HFFc6 (cell line): ENCODE measurements at regions not wholly inside any gene's neighbourhood (a gene's known extent, or its start where the extent isn't known, plus 50 kb on each side); places are given as distances from the start of the nearest gene placed in this dataset.

Experiments used
- DNase-seq: peaks from one replicate; pipeline ENCODE4 v3.0.0-alpha.2; 2018
- H3K27ac Mint-ChIP-seq: 2 replicates; pipeline ENCODE4 v1.8.0; 2020; ENCODE audit warnings: mild to moderate bottlenecking, mixed read lengths
- H3K27me3 Mint-ChIP-seq: 2 replicates; pipeline ENCODE4 v1.8.0; 2021; ENCODE audit warnings: mild to moderate bottlenecking, moderate library complexity, mixed read lengths; ENCODE audit not compliant: insufficient read depth
- H3K36me3 Mint-ChIP-seq: 2 replicates; pipeline ENCODE4 v1.8.0; 2021; ENCODE audit warnings: low read depth, mixed read lengths
- H3K4me1 Mint-ChIP-seq: 2 replicates; pipeline ENCODE4 v1.8.0; 2020; ENCODE audit warnings: low read depth, mixed read lengths
- H3K4me3 Mint-ChIP-seq: 2 replicates; pipeline ENCODE4 v1.8.0; 2020; ENCODE audit warnings: mild to moderate bottlenecking, moderate library complexity, mixed read lengths
- H3K9me3 Mint-ChIP-seq: 2 replicates; pipeline ENCODE4 v1.8.0; 2020; ENCODE audit warnings: mild to moderate bottlenecking, mixed read lengths
- TF ChIP-seq, protein P1 (sequence below): fragments of 200-600 bp; sonication (generic); IDR thresholded peaks from 2 replicates; pipeline ENCODE4 v1.5.0; 2021; ENCODE audit warnings: antibody characterized with exemption, mild to moderate bottlenecking

DNA sequence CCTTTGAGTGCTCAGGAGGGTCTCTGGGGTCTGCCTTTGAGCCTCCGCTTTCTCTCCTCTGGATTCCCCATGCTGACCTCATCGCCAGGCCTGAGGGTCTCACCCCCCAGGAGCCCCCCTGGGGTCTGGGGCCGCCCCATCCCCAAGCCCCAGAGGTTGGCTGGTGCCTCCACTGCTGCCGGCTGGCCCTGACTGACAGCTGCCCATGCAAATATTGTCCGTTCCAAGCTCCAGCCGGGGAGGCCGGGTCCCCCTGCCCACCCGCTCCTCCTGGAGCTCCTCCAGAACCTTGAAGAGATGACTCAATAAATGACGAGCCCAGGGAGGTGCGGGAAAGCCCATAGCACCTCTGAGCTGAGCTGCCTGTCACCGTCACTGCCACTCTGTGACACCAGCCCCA is 173.8 kb downstream of the RBFOX3 start:
- Mint-ChIP-seq H3K4me3 (no peak overlapping the region), H3K27me3 (peaks cover 11% of the 10 kb centered on the region), H3K4me1 (no peaks in the 10 kb centered on the region), H3K9me3 (peaks cover 64% of the 10 kb centered on the region), H3K36me3 (0 out of 2 replicates have a peak, but pooled peaks cover 4% of the 10 kb centered on the region), H3K27ac (no peak overlapping the region)
- no peak for DNase-seq
- TF ChIP-seq, protein P1, sequence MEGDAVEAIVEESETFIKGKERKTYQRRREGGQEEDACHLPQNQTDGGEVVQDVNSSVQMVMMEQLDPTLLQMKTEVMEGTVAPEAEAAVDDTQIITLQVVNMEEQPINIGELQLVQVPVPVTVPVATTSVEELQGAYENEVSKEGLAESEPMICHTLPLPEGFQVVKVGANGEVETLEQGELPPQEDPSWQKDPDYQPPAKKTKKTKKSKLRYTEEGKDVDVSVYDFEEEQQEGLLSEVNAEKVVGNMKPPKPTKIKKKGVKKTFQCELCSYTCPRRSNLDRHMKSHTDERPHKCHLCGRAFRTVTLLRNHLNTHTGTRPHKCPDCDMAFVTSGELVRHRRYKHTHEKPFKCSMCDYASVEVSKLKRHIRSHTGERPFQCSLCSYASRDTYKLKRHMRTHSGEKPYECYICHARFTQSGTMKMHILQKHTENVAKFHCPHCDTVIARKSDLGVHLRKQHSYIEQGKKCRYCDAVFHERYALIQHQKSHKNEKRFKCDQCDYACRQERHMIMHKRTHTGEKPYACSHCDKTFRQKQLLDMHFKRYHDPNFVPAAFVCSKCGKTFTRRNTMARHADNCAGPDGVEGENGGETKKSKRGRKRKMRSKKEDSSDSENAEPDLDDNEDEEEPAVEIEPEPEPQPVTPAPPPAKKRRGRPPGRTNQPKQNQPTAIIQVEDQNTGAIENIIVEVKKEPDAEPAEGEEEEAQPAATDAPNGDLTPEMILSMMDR: no peak

DNA sequence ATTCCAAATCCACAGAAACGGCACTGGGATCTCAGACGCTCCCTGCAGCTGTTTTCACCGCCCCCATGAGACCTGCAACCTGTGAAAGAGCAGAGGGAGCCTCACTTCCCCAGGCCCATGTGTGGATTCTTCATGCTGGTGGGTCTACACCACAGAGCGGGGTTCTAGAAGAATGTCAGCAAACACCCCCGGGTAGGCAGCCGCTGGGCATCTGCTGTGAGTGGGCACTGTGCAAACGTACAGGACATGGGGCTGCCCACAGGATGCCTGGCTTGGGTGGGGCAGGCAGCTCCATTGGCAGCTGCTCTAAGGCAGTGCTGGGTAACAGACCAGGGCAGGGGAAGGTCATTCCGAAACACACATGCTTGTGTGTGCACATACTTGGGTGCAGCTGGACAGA is 174.9 kb downstream of the RBFOX3 start:
- H3K27me3 Mint-ChIP-seq: peaks cover 11% of the 10 kb centered on the region
- H3K36me3 Mint-ChIP-seq: 0 out of 2 replicates have a peak, but pooled peaks cover 4% of the 10 kb centered on the region

DNA sequence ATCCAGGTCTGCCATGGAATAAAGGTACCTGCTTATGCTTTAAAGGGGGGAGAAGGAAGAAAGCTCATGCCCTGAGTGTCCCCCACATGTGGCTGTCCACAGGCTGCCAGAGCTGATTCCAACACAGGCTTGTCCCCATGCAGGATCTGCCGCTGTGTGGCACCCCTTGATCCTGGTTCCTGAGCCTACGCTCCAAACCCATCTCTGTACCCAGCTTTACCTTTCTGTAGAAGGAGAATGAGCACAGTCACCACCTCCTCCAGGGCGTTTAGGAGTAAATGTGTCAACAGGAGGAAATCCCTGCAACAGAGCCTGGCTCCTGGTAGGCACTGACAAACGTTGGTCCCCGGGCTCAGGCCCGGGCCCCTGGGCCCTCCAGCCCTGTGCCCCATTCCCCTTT is 175.6 kb downstream of the RBFOX3 start:
- no peak for DNase-seq
- Mint-ChIP-seq H3K27ac (no peak overlapping the region), H3K4me1 (no peaks in the 10 kb centered on the region), H3K36me3 (0 out of 2 replicates have a peak, but pooled peaks cover 4% of the 10 kb centered on the region), H3K9me3 (peaks cover 54% of the 10 kb centered on the region), H3K4me3 (no peak overlapping the region), H3K27me3 (peaks cover 11% of the 10 kb centered on the region)
- TF ChIP-seq, protein P1: no peak

More for the DNA sequence above, 174.9 kb downstream of the RBFOX3 start:
- Mint-ChIP-seq H3K4me3 (no peak overlapping the region), H3K9me3 (peaks cover 59% of the 10 kb centered on the region), H3K27ac (no peak overlapping the region), H3K4me1 (no peaks in the 10 kb centered on the region)
- TF ChIP-seq, protein P1: no peak
- no peak for DNase-seq

DNA sequence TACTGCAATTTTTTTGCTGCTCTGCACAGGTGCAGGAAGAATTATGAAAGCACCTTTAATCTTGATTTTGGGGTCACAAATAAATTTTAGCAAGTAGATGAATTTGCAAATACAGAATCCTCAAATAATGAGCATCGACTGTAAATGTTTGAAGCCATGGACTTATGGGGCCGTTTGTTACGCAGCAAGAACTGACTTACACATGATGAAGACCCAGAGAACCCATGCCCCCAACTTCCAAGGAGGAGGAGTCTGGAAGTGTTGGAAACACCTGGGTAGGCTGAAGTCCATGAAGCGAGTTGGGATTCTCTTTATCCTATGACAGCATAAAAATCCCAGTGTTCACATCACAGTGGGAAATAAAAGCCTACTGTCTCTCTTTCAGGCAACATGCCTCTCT is 176.6 kb downstream of the RBFOX3 start:
- no peaks in the 10 kb centered on the region for H3K4me1 Mint-ChIP-seq
- H3K36me3 Mint-ChIP-seq: 0 out of 2 replicates have a peak, but pooled peaks cover 4% of the 10 kb centered on the region
- no peak for DNase-seq

DNA sequence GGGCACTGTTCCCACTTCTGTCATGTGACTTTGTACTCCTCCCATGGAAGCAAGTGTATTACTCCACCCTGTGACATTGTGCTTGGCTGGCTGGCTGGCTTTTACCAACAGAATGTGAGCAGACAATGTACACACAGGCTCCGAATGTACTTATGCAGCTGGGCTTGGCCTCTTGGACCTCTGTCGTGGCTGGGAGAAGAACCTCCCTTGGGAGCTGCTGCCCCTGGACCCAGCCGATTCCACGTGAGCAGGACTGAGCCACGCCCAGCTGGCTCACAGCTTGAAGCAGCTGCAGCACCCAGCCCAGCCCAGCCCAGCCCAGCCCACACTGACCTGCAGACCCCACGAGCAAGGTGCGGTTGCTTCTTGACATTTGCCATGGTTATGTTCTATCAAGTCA is 177.5 kb downstream of the RBFOX3 start:
- H3K27me3 Mint-ChIP-seq: peaks cover 12% of the 10 kb centered on the region
- peaks cover 50% of the 10 kb centered on the region for H3K9me3 Mint-ChIP-seq

More for the DNA sequence above, 176.6 kb downstream of the RBFOX3 start:
- Mint-ChIP-seq H3K4me3 (no peak overlapping the region), H3K27me3 (peaks cover 14% of the 10 kb centered on the region), H3K9me3 (peaks cover 49% of the 10 kb centered on the region), H3K27ac (no peak overlapping the region)
- TF ChIP-seq, protein P1: no peak

More for the DNA sequence above, 177.5 kb downstream of the RBFOX3 start:
- DNase-seq: no peak
- H3K4me1 Mint-ChIP-seq: no peaks in the 10 kb centered on the region
- no peak overlapping the region for H3K27ac Mint-ChIP-seq
- H3K4me3 Mint-ChIP-seq: no peak overlapping the region
- TF ChIP-seq, protein P1: no peak
- H3K36me3 Mint-ChIP-seq: 0 out of 2 replicates have a peak, but pooled peaks cover 4% of the 10 kb centered on the region
